Spleen (tissue), 11 donors: ENCODE measurements at regions not wholly inside any gene's neighbourhood (a gene's known extent, or its start where the extent isn't known, plus 50 kb on each side); places are given as distances from the start of the nearest gene placed in this dataset.
"Not testable (repeated sequence)": the region's sequence is repeated elsewhere in the genome, so short reads cannot be mapped to it uniquely, and the experiment has no call there.

Experiments
- DNase-seq: peaks from one replicate; pipeline ENCODE4 v3.0.0-alpha.2; 2020
- H3K27ac ChIP-seq, 8 donors: fragments of 200-600 bp; sonication (generic) in 7 of 8; 1 replicate in 4 of 8; 2 replicates in 4 of 8; pipeline versions ENCODE4 v1.5.0 to v1.8.0; 2016 to 2021; ENCODE audit warnings: inconsistent platforms in 4 of 8, mild to moderate bottlenecking in 4 of 8, moderate library complexity in 1 of 8
- H3K27me3 ChIP-seq, 7 donors: fragments of 200-600 bp; sonication (generic) in 6 of 7; replicated peaks in 1 of 7; 1 replicate in 4 of 7; 2 replicates in 3 of 7; pipeline versions ENCODE4 v1.5.0 to v1.8.0; 2016 to 2021; ENCODE audit warnings: inconsistent platforms in 3 of 7, mild to moderate bottlenecking in 1 of 7
- H3K36me3 ChIP-seq, 6 donors: fragments of 200-600 bp; sonication (generic) in 5 of 6; 1 replicate in 4 of 6; 2 replicates in 2 of 6; pipeline versions ENCODE4 v1.5.0 to v1.8.0; 2016 to 2021; ENCODE audit warnings: inconsistent platforms in 2 of 6
- H3K4me1 ChIP-seq, 6 donors: fragments of 200-600 bp; sonication (generic) in 5 of 6; 1 replicate in 3 of 6; 2 replicates in 3 of 6; pipeline versions ENCODE4 v1.5.0 to v1.8.0; 2016 to 2021; ENCODE audit warnings: inconsistent platforms in 3 of 6
- H3K4me3 ChIP-seq, 8 donors: fragments of 200-600 bp; sonication (generic) in 7 of 8; 1 replicate in 4 of 8; 2 replicates in 4 of 8; pipeline versions ENCODE4 v1.5.0 to v1.8.0; 2016 to 2021; ENCODE audit warnings: inconsistent platforms in 4 of 8, mild to moderate bottlenecking in 4 of 8, moderate library complexity in 2 of 8
- H3K9me3 ChIP-seq, 8 donors: fragments of 200-600 bp; sonication (generic) in 7 of 8; 1 replicate in 4 of 8; 2 replicates in 4 of 8; pipeline versions ENCODE4 v1.5.0 to v1.8.0; 2016 to 2021; ENCODE audit warnings: inconsistent platforms in 4 of 8
- CTCF ChIP-seq, 11 experiments: fragments of 200-600 bp in 7 of 11; fragments of 450-650 bp in 4 of 11; sonication (generic) in 4 of 11; IDR thresholded peaks in 8 of 11; conservative IDR thresholded peaks in 3 of 11; 1 replicate in 7 of 11; 2 replicates in 4 of 11; pipeline versions ENCODE4 v1.4.0 to v1.8.0; 2016 to 2021; ENCODE audit warnings: antibody characterized with exemption in 11 of 11, inconsistent platforms in 4 of 11, mild to moderate bottlenecking in 1 of 11
- POLR2A ChIP-seq, 3 donors: fragments of 450-650 bp; IDR thresholded peaks; one replicate each; pipeline ENCODE4 v1.5.1; 2017; ENCODE audit warnings: antibody characterized with exemption in 3 of 3, mild to moderate bottlenecking in 1 of 3
- POLR2AphosphoS5 ChIP-seq, 3 donors: sonication (generic); formaldehyde crosslinking; IDR thresholded peaks; one replicate each; pipeline ENCODE4 v1.5.1; 2017; ENCODE audit warnings: antibody characterized with exemption in 3 of 3
- WGBS, 5 donors: extraction: QIAGEN DNeasy Blood & Tissue Kit in 3 of 5; methylation state at CpG; one replicate each; pipeline versions ENCODE4 v1.1.5 to v1.1.7; 2013 to 2018; 5-methylcytosine and 5-hydroxymethylcytosine counted together
- intact Hi-C: fragments of 100-400 bp; cut with DNase I; formaldehyde crosslinking; loops from one replicate; pipeline ENCODE4 v1.15.0; 2023; ENCODE audit warnings: low total_unique reads
- donor health status: healthy with polysubstance abuse.
- donor health status: DM: no; HTN: no; CAD: no; lungs with moderate emphysema.
- donor health status: DM: no; HTN: no; CAD: no.
- donor health status: Bipolar disorder and iron deficiency.
- donor health status: healthy.
- donor health status: DM: no; HTN: no; CAD: no.
- donor health status: DM: yes; HTN: yes; CAD: no.

DNA sequence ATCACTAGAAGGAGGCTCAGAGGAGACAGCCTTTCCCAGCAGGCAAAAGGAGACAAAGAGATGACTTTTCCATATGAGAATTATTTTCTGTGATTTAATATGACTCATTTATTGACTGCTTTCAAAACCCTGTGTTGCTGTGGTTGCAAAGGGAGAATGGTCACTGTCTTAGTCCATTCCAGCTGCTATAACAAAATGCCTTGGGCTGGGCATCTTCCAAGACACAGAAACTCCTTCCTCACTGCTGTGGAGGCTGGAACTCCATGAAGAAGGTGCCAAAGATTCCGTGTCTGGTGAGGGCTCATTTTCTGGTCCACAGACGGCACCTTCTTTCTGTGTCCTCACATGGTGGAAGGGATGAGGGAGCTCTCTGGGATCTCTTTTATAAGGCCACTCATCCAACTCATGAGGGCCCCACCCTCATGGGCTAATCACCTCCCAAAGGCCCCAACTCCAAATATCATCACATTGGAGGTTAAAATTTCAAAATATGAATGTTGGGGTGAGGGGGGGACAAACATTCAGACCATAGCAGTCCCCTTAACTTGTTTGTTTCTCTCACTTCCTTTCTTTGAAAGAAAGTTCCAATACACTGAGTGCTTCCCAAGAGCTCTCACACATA lies 252.1 kb upstream of the RAB4A start:
- TF ChIP-seq POLR2AphosphoS5 (IDR thresholded peaks at IDR 0.05) (no peak), CTCF (IDR thresholded peaks at IDR 0.05 in 8 of 11, conservative IDR thresholded peaks at IDR 0.05 in 3 of 11) (no peak), POLR2A (IDR thresholded peaks at IDR 0.05) (no peak)
- peaks cover 0 to 5% (median 0%) of the 10 kb centered on the region in 8 donors for H3K9me3 ChIP-seq
- no peaks in the 10 kb centered on the region for H3K36me3 ChIP-seq
- no peaks in the 10 kb centered on the region for H3K27me3 ChIP-seq
- H3K4me3 ChIP-seq, result no peak overlapping the region
- no peak overlapping the region for H3K27ac ChIP-seq
- DNase-seq, result no peak
- WGBS, 5 donors, result 85 to 97% (median 96%) methylated on average over 2 of the region's 2 CpGs
- peaks cover 0 to 39% (median 0%) of the 10 kb centered on the region in 6 donors for H3K4me1 ChIP-seq
- intact Hi-C loops, result no loop called here

- no peak for DNase-seq
- WGBS, 5 donors, result 69 to 91% (median 80%) methylated on average over 7 to 8 of the region's 8 CpGs
- Histone ChIP-seq H3K4me1 (peaks cover 0 to 49% (median 2%) of the 10 kb centered on the region in 6 donors), H3K36me3 (no peaks in the 10 kb centered on the region), H3K4me3 (no peak overlapping the region), H3K9me3 (peaks cover 0 to 5% (median 0%) of the 10 kb centered on the region in 8 donors), H3K27ac (no peak overlapping the region), H3K27me3 (no peaks in the 10 kb centered on the region)
- intact Hi-C loops, result no loop called here
- no peak for TF ChIP-seq CTCF (IDR thresholded peaks at IDR 0.05 in 8 of 11, conservative IDR thresholded peaks at IDR 0.05 in 3 of 11)
- no peak for TF ChIP-seq POLR2AphosphoS5 (IDR thresholded peaks at IDR 0.05)
- no peak for TF ChIP-seq POLR2A (IDR thresholded peaks at IDR 0.05)
Observed at GRCh38 chr1:229019663-229020271, 251.1 kb upstream of the RAB4A start.

GRCh38 chr1:229021034-229021433 lies 249.9 kb upstream of the RAB4A start:
- 54 to 71% (median 67%) methylated on average over 1 of the region's 1 CpG for WGBS, 5 donors
- H3K27ac ChIP-seq, H3K27me3 ChIP-seq, H3K36me3 ChIP-seq, H3K9me3 ChIP-seq, H3K4me3 ChIP-seq, DNase-seq, intact Hi-C loops: not testable (repeated sequence)
- H3K4me1 ChIP-seq, result peaks cover 0 to 61% (median 6%) of the 10 kb centered on the region in 6 donors

DNA sequence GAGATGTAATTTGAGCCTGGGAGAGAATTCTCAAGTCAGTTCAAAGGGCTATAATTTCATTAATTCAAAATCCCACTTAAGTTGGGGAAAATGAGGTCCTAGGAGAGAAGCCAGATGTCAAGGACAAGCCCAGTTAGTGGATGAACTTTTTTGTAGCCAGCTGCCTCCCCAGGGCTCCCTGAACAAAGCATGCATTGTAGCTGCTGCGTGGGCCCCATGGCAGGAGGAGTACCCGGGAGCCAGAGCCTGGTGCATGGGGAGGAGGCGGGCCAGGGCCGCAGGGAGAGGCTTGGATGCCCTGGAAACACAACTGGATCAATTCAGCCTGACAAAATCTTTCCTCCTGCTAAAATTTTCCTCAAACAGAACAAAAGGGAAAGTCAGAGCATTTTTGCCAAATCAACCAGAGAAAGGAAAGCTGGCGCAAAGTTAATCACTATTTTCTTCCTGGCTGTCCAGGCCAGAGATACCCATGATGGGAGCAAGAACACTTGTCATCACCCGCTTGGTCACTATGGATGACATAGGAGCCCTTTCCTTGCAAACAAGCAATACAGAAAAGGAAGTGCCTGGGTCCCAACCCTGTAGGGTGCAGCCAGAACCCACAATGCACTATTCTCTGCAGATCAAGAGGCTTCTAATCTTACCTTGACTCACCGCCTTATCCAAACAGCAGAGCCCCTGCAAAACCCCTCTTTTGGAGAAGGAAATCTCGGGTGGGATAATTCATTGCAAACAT lies 248.1 kb upstream of the RAB4A start:
- no peak for DNase-seq
- Histone ChIP-seq H3K27ac (no peak overlapping the region), H3K27me3 (no peaks in the 10 kb centered on the region), H3K9me3 (peaks cover 0 to 5% (median 0%) of the 10 kb centered on the region in 8 donors), H3K36me3 (no peaks in the 10 kb centered on the region), H3K4me3 (no peak overlapping the region), H3K4me1 (peaks cover 0 to 71% (median 14%) of the 10 kb centered on the region in 6 donors)
- WGBS, 5 donors, result 85 to 94% (median 90%) methylated on average over 8 of the region's 8 CpGs
- no peak for TF ChIP-seq POLR2A (IDR thresholded peaks at IDR 0.05)
- TF ChIP-seq POLR2AphosphoS5 (IDR thresholded peaks at IDR 0.05), result no peak
- intact Hi-C loops, result no loop called here
